ENCODE measurements at regions not wholly inside any gene's neighbourhood (a gene's known extent, or its start where the extent isn't known, plus 50 kb on each side); places are given as distances from the start of the nearest gene placed in this dataset.

DNA sequence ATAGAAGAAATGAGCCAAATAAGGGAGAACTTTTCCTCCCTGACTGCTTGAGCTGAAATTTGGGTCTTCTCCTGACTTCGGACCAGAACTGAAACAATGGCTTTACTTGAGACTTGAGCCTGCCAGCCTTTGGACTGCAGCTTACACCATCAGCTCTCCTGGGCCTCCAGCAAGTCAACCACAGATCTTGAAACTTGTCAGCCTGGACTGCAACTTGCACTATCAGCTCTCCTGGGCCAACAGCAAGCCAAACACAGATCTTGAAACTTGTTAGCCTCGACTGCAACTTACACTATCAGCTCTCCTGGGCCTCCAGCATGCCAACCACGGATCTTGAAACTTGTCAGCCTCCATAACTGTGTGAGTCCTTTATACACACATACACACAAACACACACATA is 425.9 kb upstream of the PCDH7 start:
- Histone ChIP-seq H3K9me3 (replicated peaks in 1 of 2; ENCODE audit: control insufficient read depth in 1 of 2, insufficient read depth in 1 of 2, low read length in 2 of 2) (no peaks in the 10 kb centered on the region), H3K4me1 (ENCODE audit: control insufficient read depth in 1 of 2, insufficient read depth in 2 of 2, low read length in 2 of 2) (no peaks in the 10 kb centered on the region), H3K27me3 (ENCODE audit: control insufficient read depth in 2 of 2, insufficient read depth in 2 of 2, low read length in 2 of 2) (no peaks in the 10 kb centered on the region), H2AFZ (ENCODE audit: insufficient read depth, low read depth, low read length, poor library complexity, severe bottlenecking) (no peak overlapping the region), H3K4me2 (replicated peaks; ENCODE audit: extremely low read depth, low read length, poor library complexity, severe bottlenecking) (no peak overlapping the region), H3K9ac (ENCODE audit: insufficient read depth, low read length, poor library complexity, severe bottlenecking) (no peak overlapping the region), H3K4me3 (replicated peaks in 1 of 3; ENCODE audit: low read depth in 2 of 3, low read length in 3 of 3) (no peak overlapping the region), H4K20me1 (ENCODE audit: insufficient read depth, low read length) (no peaks in the 10 kb centered on the region), H3K36me3 (replicated peaks in 1 of 2; ENCODE audit: control insufficient read depth in 1 of 2, insufficient read depth in 2 of 2, low read length in 2 of 2) (no peaks in the 10 kb centered on the region), H3K27ac (ENCODE audit: low read depth in 1 of 2, low read length in 2 of 2) (no peak overlapping the region), H3K79me2 (ENCODE audit: insufficient read depth, low read length) (no peaks in the 10 kb centered on the region)
- intact Hi-C loops (cut with micrococcal nuclease): no loop called here
- Mint-ChIP-seq H3K9me3 (peaks cover 0 to 7% (median 0%) of the 10 kb centered on the region in 7 donors), H3K36me3 (no peaks in the 10 kb centered on the region), H3K27me3 (ENCODE audit: low read depth in 3 of 3) (peaks cover 0 to 2% (median 2%) of the 10 kb centered on the region in 3 donors), H3K4me3 (no peak overlapping the region), H3K4me1 (no peaks in the 10 kb centered on the region), H3K27ac (no peak overlapping the region)
- TF ChIP-seq, protein P1, sequence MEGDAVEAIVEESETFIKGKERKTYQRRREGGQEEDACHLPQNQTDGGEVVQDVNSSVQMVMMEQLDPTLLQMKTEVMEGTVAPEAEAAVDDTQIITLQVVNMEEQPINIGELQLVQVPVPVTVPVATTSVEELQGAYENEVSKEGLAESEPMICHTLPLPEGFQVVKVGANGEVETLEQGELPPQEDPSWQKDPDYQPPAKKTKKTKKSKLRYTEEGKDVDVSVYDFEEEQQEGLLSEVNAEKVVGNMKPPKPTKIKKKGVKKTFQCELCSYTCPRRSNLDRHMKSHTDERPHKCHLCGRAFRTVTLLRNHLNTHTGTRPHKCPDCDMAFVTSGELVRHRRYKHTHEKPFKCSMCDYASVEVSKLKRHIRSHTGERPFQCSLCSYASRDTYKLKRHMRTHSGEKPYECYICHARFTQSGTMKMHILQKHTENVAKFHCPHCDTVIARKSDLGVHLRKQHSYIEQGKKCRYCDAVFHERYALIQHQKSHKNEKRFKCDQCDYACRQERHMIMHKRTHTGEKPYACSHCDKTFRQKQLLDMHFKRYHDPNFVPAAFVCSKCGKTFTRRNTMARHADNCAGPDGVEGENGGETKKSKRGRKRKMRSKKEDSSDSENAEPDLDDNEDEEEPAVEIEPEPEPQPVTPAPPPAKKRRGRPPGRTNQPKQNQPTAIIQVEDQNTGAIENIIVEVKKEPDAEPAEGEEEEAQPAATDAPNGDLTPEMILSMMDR (IDR thresholded peaks at IDR 0.05): no peak
- 43% methylated on average over 3 of the region's 3 CpGs for WGBS (ENCODE audit: insufficient coverage)
- DNase-seq: no peak

DNA sequence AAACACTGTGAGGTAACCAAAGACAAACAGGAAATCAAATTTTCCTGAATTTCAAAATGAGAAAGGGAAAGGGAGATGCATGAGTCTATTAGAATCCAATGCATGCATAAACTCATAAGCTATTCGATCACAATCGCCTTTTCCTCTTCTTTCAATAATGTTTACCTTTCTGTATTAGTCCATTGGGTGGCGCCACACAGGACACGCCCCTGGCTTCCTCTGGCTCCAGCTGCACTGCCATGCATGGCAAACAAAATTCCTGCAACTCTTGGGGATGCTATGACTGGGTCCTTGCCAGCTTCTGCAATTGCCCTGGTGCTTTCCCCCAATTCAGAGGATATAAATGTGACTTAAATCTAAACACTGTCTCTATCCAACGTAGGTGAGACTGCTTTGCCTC is 424.5 kb upstream of the PCDH7 start:
- Histone ChIP-seq H2AFZ (ENCODE audit: insufficient read depth, low read depth, low read length, poor library complexity, severe bottlenecking) (no peak overlapping the region), H3K9me3 (replicated peaks in 1 of 2; ENCODE audit: control insufficient read depth in 1 of 2, insufficient read depth in 1 of 2, low read length in 2 of 2) (no peaks in the 10 kb centered on the region), H3K4me2 (replicated peaks; ENCODE audit: extremely low read depth, low read length, poor library complexity, severe bottlenecking) (no peak overlapping the region), H3K4me3 (replicated peaks in 1 of 3; ENCODE audit: low read depth in 2 of 3, low read length in 3 of 3) (no peak overlapping the region), H4K20me1 (ENCODE audit: insufficient read depth, low read length) (no peaks in the 10 kb centered on the region), H3K27me3 (ENCODE audit: control insufficient read depth in 2 of 2, insufficient read depth in 2 of 2, low read length in 2 of 2) (no peaks in the 10 kb centered on the region), H3K79me2 (ENCODE audit: insufficient read depth, low read length) (no peaks in the 10 kb centered on the region), H3K4me1 (ENCODE audit: control insufficient read depth in 1 of 2, insufficient read depth in 2 of 2, low read length in 2 of 2) (no peaks in the 10 kb centered on the region), H3K36me3 (replicated peaks in 1 of 2; ENCODE audit: control insufficient read depth in 1 of 2, insufficient read depth in 2 of 2, low read length in 2 of 2) (no peaks in the 10 kb centered on the region), H3K9ac (ENCODE audit: insufficient read depth, low read length, poor library complexity, severe bottlenecking) (no peak overlapping the region), H3K27ac (ENCODE audit: low read depth in 1 of 2, low read length in 2 of 2) (no peak overlapping the region)
- Mint-ChIP-seq H3K4me1 (no peaks in the 10 kb centered on the region), H3K4me3 (no peak overlapping the region), H3K9me3 (peaks cover 0 to 7% (median 0%) of the 10 kb centered on the region in 7 donors), H3K27me3 (ENCODE audit: low read depth in 3 of 3) (peaks cover 0 to 2% (median 2%) of the 10 kb centered on the region in 3 donors), H3K27ac (no peak overlapping the region), H3K36me3 (no peaks in the 10 kb centered on the region)
- WGBS (ENCODE audit: insufficient coverage): 51% methylated on average over 4 of the region's 5 CpGs
- TF ChIP-seq, protein P1 (IDR thresholded peaks at IDR 0.05): no peak
- DNase-seq: no peak
- intact Hi-C loops (cut with micrococcal nuclease): no loop called here

Measured in CD14-positive monocyte (primary cell).